H1 (cell line): ENCODE measurements at regions not wholly inside any gene's neighbourhood (a gene's known extent, or its start where the extent isn't known, plus 50 kb on each side); places are given as distances from the start of the nearest gene placed in this dataset.
A peak's percentile ranks its signal among the peaks of the same experiment; 100 is the strongest.

Experiments used
- BRCA1 ChIP-seq: IDR thresholded peaks from 2 replicates; pipeline ENCODE4 v1.6.1; 2012; ENCODE audit warnings: low read depth, low read length, improper control_type of control experiment
- CTCF ChIP-seq, 3 experiments: IDR thresholded peaks; 1 replicate in 2 of 3; 2 replicates in 1 of 3; pipeline versions ENCODE4 v1.5.1 to v1.6.1; 2011; ENCODE audit warnings: low read length in 3 of 3, mild to moderate bottlenecking in 3 of 3, inconsistent platforms in 2 of 3, low read depth in 1 of 3, moderate library complexity in 1 of 3; ENCODE audit not compliant: insufficient read depth in 1 of 3; ENCODE audit errors: control extremely low read depth in 1 of 3
- EGR1 ChIP-seq: IDR thresholded peaks from 2 replicates; pipeline ENCODE4 v1.6.1; 2011; ENCODE audit warnings: low read depth, low read length, borderline replicate concordance
- RAD21 ChIP-seq, 2 experiments: IDR thresholded peaks in 1 of 2; conservative IDR thresholded peaks in 1 of 2; 2 replicates each; pipeline ENCODE4 v1.6.1; 2011; ENCODE audit warnings: low read depth in 2 of 2, low read length in 2 of 2, improper control_type of control experiment in 1 of 2, inconsistent platforms in 1 of 2, mild to moderate bottlenecking in 1 of 2, moderate library complexity in 1 of 2
- SIRT6 ChIP-seq: IDR thresholded peaks from one replicate; pipeline ENCODE4 v1.7.1; 2012; ENCODE audit warnings: low read length, inconsistent platforms
- ZNF274 ChIP-seq: IDR thresholded peaks from 2 replicates; pipeline ENCODE4 v1.7.0; 2012; ENCODE audit warnings: low read length, borderline replicate concordance; ENCODE audit errors: extremely low read depth

- peak in 2 of 3 experiments; percentile 43 to 44; a peak in 2 of 4 replicates for TF ChIP-seq CTCF (IDR thresholded peaks at IDR 0.05; ENCODE audit: control extremely low read depth in 1 of 3, insufficient read depth in 1 of 3, low read depth in 1 of 3, low read length in 3 of 3)
- TF ChIP-seq RAD21 (IDR thresholded peaks at IDR 0.05 in 1 of 2, conservative IDR thresholded peaks at IDR 0.05 in 1 of 2; ENCODE audit: low read depth in 2 of 2, low read length in 2 of 2) = peak; percentile 76 to 77
- no peak for TF ChIP-seq EGR1
- TF ChIP-seq SIRT6 = no peak
- TF ChIP-seq ZNF274 = no peak
- no peak for TF ChIP-seq BRCA1
- TF ChIP-seq, all 59 proteins: peak for 3
Measured at GRCh38 chr6:10030942-10031537, 383.8 kb downstream of the TFAP2A start (continued).
